GM20000 (cell line): ENCODE measurements at regions not wholly inside any gene's neighbourhood (a gene's known extent, or its start where the extent isn't known, plus 50 kb on each side); places are given as distances from the start of the nearest gene placed in this dataset.

Source experiments
- DNase-seq: peaks from one replicate; pipeline ENCODE4 v3.0.0; 2012; ENCODE audit warnings: low spot score
- CTCF ChIP-seq: IDR thresholded peaks from 2 replicates; pipeline ENCODE4 v1.5.1; 2012; ENCODE audit warnings: mild to moderate bottlenecking, control low read depth; ENCODE audit errors: extremely low read depth, missing control alignments

DNA sequence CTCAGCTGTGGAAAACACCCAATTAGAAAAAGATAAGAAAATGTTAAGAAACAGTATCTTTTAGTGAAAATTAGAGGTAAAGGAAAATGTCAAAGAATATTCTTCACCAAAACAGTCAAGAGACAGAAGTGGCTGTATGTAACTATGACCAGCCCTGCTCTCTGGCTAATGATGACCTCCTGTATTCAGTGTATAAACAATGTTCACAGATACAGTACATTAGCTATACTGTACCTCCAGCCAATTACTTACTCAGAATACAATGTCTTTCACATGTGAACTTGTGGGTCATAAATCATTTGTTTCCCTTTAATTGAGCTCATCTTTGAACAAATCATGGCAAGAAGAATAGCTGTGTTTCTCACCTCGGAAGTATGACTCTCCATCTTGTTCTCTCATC, 432.0 kb downstream of the LMO4 start:
- no peak for TF ChIP-seq CTCF
- DNase-seq = no peak

DNA sequence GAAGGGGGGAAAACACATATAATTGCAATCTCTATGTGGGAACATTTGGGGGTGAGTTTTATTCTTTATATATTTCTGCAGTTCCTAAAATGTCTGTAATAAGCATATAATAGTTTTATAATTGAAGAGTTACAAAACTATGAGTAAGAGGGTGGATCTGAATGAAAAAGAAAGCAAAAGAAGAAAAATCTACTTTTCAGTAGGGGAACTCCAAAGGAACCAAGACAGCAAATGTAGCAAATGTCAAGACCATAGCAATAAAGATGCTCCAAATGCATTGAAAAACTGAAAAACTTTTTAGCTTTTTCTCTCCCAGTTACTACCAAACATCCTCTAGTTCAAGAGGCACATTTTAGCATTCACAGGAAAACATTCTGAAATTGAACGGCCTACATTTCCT, 434.8 kb downstream of the LMO4 start:
- no peak for TF ChIP-seq CTCF
- peak; percentile 4 for DNase-seq

- no peak for TF ChIP-seq CTCF
- DNase-seq = no peak
Observed at GRCh38 chr1:87765057-87765680, 436.5 kb downstream of the LMO4 start.

DNA sequence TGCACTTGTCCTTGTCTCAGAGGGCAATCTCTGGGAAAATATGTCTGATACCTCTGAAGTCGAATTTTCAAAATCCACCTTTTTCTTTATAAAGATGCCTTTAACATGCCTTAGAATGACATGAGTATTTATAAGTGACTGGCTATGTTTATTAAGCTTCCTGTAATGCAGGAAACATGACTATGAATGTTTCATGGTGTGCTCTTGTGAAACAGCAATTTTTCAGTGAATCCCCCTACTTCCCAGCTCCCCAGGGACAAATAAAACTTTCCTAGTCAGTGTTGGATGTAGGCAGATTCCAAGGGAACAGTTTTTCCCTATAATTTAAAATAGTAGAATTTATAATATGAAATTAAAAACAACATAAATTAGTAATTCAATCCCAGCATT, 437.0 kb downstream of the LMO4 start:
- DNase-seq = no peak
- TF ChIP-seq CTCF = no peak

GRCh38 chr1:87766737-87767136, 438.1 kb downstream of the LMO4 start:
- no peak for DNase-seq
- no peak for TF ChIP-seq CTCF

GRCh38 chr1:87778896-87779295, 450.2 kb downstream of the LMO4 start:
- DNase-seq = no peak
- no peak for TF ChIP-seq CTCF

DNA sequence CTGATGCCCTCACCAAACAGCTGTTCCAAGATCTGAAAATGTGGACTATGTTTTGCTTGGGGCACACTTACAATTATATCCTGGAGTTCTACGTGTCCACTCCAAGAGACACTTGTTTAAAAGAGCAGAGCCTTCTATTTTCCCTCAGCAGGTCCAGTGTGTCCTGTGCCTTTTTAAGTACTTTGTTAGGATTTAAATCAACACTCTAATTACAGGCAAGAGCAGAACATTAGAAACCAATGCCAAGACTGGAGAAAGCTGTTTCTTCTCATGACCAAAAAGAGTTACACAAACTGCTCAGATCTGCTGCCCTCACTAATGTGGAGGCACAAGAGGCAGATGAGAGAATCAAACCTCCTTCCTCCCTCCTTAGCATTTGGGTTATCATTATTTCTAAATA, 452.9 kb downstream of the LMO4 start:
- no peak for DNase-seq
- TF ChIP-seq CTCF = no peak
